ENCODE measurements at regions not wholly inside any gene's neighbourhood (a gene's known extent, or its start where the extent isn't known, plus 50 kb on each side); places are given as distances from the start of the nearest gene placed in this dataset.

DNA sequence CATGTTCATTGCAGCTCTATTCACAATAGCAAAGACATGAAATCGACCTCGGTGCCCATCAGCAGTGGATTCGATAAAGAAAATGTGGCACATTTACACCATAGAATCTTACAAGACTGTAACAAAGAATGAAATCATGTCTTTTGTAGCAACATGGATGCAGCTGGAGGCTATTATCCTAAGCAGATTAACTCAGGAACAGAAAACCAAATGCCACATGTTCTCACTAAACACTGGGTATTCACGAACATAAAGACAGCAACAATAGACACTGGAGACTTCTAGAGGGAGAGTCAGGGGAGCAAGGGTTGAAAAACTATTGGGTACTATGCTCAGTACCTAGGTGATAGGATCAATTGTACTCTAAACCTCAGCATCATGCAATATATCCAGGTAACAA, 180.5 kb downstream of the PPP1R2C start:
- TF ChIP-seq, protein P1, sequence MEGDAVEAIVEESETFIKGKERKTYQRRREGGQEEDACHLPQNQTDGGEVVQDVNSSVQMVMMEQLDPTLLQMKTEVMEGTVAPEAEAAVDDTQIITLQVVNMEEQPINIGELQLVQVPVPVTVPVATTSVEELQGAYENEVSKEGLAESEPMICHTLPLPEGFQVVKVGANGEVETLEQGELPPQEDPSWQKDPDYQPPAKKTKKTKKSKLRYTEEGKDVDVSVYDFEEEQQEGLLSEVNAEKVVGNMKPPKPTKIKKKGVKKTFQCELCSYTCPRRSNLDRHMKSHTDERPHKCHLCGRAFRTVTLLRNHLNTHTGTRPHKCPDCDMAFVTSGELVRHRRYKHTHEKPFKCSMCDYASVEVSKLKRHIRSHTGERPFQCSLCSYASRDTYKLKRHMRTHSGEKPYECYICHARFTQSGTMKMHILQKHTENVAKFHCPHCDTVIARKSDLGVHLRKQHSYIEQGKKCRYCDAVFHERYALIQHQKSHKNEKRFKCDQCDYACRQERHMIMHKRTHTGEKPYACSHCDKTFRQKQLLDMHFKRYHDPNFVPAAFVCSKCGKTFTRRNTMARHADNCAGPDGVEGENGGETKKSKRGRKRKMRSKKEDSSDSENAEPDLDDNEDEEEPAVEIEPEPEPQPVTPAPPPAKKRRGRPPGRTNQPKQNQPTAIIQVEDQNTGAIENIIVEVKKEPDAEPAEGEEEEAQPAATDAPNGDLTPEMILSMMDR (IDR thresholded peaks at IDR 0.05; ENCODE audit: insufficient read depth, low read length) = no peak
- TF ChIP-seq, protein P2, sequence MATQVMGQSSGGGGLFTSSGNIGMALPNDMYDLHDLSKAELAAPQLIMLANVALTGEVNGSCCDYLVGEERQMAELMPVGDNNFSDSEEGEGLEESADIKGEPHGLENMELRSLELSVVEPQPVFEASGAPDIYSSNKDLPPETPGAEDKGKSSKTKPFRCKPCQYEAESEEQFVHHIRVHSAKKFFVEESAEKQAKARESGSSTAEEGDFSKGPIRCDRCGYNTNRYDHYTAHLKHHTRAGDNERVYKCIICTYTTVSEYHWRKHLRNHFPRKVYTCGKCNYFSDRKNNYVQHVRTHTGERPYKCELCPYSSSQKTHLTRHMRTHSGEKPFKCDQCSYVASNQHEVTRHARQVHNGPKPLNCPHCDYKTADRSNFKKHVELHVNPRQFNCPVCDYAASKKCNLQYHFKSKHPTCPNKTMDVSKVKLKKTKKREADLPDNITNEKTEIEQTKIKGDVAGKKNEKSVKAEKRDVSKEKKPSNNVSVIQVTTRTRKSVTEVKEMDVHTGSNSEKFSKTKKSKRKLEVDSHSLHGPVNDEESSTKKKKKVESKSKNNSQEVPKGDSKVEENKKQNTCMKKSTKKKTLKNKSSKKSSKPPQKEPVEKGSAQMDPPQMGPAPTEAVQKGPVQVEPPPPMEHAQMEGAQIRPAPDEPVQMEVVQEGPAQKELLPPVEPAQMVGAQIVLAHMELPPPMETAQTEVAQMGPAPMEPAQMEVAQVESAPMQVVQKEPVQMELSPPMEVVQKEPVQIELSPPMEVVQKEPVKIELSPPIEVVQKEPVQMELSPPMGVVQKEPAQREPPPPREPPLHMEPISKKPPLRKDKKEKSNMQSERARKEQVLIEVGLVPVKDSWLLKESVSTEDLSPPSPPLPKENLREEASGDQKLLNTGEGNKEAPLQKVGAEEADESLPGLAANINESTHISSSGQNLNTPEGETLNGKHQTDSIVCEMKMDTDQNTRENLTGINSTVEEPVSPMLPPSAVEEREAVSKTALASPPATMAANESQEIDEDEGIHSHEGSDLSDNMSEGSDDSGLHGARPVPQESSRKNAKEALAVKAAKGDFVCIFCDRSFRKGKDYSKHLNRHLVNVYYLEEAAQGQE (IDR thresholded peaks at IDR 0.05; ENCODE audit: insufficient replicate concordance, low read depth) = no peak
- TF ChIP-seq POLR2AphosphoS5 (IDR thresholded peaks at IDR 0.05; ENCODE audit: low read depth) (no peak), GABPA (IDR thresholded peaks at IDR 0.05; ENCODE audit: low read depth) (no peak), SPI1 (IDR thresholded peaks at IDR 0.05; ENCODE audit: borderline replicate concordance, low read depth) (no peak)
